ENCODE measurements at regions not wholly inside any gene's neighbourhood (a gene's known extent, or its start where the extent isn't known, plus 50 kb on each side); places are given as distances from the start of the nearest gene placed in this dataset.

DNA sequence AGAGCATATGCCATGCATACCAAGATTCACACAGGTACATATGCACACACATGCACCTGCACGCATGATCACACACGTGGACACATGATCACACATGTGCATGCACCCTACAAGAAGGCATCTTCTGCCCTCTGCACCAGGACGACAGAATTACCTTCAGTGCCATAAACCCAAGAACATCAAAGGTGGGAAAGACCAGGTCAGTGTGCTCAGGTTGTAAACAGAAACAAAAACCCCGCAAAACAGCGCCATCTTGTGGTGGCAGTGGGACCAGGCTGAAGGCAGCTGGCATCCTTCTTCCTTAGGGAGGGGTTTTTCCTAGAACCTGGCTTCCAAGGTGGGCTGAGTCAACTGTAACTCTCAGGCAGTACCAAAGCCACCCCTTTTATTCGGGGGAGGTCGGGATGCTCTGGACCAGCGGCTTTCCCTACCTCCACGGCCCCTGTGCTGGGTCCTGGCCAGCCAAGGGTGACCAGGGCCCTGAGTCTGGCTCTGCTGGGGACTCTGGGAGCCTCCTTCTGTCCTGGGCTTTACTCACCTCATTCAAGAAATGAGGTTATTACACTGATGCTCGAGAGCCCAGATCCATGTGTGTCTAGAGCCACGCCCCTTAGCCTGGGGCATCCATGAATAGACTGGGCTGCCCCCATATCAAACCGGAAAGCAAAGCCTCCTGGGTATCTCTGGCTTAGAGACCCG is 69.4 kb upstream of the FGF3 start:
- DNase-seq, result peak; percentile 86
- CTCF ChIA-PET, result interaction anchor here (0.9 to 1.0 kb wide), 2 partner anchors 27 to 179 kb away, joined by 3 to 6 read pairs; no protein-coding TSS in a partner anchor
- no peak overlapping the region for H3K27ac Mint-ChIP-seq (ENCODE audit: unreplicated experiment)
- no peaks in the 10 kb centered on the region for H3K9me3 Mint-ChIP-seq (ENCODE audit: low read depth, unreplicated experiment)
- peaks cover 13% of the 10 kb centered on the region for H3K27me3 Mint-ChIP-seq (ENCODE audit: unreplicated experiment)
- intact Hi-C loops (cut with micrococcal nuclease; ENCODE audit: unreplicated experiment), result loop anchor here (1.0 to 5.0 kb wide), 3 partner anchors 166 to 203 kb away; partner anchors contain the start of gene FGF19
- TF ChIP-seq, protein P1, sequence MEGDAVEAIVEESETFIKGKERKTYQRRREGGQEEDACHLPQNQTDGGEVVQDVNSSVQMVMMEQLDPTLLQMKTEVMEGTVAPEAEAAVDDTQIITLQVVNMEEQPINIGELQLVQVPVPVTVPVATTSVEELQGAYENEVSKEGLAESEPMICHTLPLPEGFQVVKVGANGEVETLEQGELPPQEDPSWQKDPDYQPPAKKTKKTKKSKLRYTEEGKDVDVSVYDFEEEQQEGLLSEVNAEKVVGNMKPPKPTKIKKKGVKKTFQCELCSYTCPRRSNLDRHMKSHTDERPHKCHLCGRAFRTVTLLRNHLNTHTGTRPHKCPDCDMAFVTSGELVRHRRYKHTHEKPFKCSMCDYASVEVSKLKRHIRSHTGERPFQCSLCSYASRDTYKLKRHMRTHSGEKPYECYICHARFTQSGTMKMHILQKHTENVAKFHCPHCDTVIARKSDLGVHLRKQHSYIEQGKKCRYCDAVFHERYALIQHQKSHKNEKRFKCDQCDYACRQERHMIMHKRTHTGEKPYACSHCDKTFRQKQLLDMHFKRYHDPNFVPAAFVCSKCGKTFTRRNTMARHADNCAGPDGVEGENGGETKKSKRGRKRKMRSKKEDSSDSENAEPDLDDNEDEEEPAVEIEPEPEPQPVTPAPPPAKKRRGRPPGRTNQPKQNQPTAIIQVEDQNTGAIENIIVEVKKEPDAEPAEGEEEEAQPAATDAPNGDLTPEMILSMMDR (IDR thresholded peaks at IDR 0.05; ENCODE audit: unreplicated experiment), result peak; percentile 81
- H3K4me3 Mint-ChIP-seq (ENCODE audit: low read depth, unreplicated experiment), result no peak overlapping the region
- H3K4me1 Mint-ChIP-seq (ENCODE audit: low read depth, unreplicated experiment), result peaks cover 21% of the 10 kb centered on the region
- H3K36me3 Mint-ChIP-seq (ENCODE audit: insufficient read depth, unreplicated experiment), result peaks cover 14% of the 10 kb centered on the region
- BruUV-seq (replicated peaks), result no TSS peak

DNA sequence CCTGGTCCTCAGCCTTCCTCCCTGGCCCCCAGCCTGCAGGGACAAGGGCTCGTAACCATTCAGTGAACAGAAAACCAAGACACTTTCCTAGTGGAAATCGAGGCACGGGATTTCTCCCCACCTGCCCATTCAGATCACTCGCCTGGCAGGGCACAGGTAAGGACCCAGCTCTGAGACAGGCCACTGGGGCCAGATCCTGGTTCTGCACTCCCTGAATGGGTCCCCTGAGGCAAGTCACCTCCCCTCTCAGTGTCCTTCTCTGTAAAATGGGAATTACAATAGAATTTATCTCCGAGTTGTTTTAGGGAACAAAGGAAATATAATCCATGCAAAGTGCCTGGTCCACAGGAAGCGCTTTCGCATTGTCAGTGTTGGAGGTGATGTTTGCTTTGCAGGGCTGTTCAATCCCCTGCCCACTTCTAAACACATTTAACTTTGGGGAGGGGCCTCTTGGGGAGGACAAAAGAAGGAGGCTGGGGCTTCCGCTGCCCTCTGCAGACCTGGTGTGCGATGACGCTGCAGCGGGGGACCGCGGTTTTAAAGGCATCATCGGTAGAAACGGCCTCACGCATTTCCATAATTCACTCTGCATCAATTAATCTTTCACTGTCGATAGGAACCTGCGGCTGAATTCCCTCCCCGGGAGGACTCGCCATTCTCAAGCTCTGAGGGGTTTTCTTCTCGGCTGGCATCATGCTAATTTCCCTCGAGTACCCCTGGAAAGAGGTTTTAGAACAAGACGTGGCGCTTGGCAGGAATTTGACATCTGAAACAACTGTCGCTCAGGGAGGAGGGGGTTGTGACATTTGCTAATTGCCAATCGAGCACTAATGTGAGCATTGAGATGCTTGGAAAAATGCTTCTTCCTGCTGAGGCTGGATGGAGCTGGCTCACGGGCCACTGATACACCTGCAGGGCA is 70.4 kb upstream of the FGF3 start:
- no peak for DNase-seq
- peaks cover 32% of the 10 kb centered on the region for H3K4me1 Mint-ChIP-seq (ENCODE audit: low read depth, unreplicated experiment)
- no peak overlapping the region for H3K27ac Mint-ChIP-seq (ENCODE audit: unreplicated experiment)
- intact Hi-C loops (cut with micrococcal nuclease; ENCODE audit: unreplicated experiment), result loop anchor here (5.0 kb wide), 2 partner anchors 167 to 187 kb away; partner anchors contain the start of gene FGF19
- peaks cover 14% of the 10 kb centered on the region for H3K36me3 Mint-ChIP-seq (ENCODE audit: insufficient read depth, unreplicated experiment)
- TF ChIP-seq, protein P1 (IDR thresholded peaks at IDR 0.05; ENCODE audit: unreplicated experiment), result no peak
- no peak overlapping the region for H3K4me3 Mint-ChIP-seq (ENCODE audit: low read depth, unreplicated experiment)
- CTCF ChIA-PET, result interaction anchor here (1.0 to 1.4 kb wide), 2 partner anchors 24 to 180 kb away, joined by 4 to 6 read pairs; no protein-coding TSS in a partner anchor
- H3K27me3 Mint-ChIP-seq (ENCODE audit: unreplicated experiment), result peaks cover 3% of the 10 kb centered on the region
- no TSS peak for BruUV-seq (replicated peaks)
- no peaks in the 10 kb centered on the region for H3K9me3 Mint-ChIP-seq (ENCODE audit: low read depth, unreplicated experiment)

DNA sequence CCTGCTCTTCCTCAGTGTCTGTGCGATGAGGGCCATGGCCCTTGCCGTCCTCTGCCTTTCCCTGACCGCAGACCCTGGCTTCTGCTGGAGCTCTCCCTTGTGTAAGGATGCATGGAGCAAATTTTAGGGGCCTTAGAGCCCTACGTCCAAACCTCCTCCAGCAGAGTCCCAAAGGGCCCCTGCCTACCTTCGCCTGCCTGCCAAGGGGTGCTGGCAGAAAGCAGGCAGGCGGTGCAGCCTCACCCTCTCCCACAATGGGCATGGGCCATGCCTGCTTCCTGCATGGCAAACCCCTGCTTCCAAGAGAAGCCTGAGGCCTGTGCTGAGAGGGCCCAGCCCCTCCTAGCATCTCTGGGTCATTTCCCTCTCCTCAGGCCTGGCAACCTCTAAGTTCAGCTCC is 71.3 kb upstream of the FGF3 start:
- H3K27me3 Mint-ChIP-seq (ENCODE audit: unreplicated experiment), result no peaks in the 10 kb centered on the region

More for the DNA sequence above, 71.3 kb upstream of the FGF3 start:
- Mint-ChIP-seq H3K4me3 (ENCODE audit: low read depth, unreplicated experiment) (no peak overlapping the region), H3K4me1 (ENCODE audit: low read depth, unreplicated experiment) (peaks cover 37% of the 10 kb centered on the region), H3K9me3 (ENCODE audit: low read depth, unreplicated experiment) (no peaks in the 10 kb centered on the region), H3K36me3 (ENCODE audit: insufficient read depth, unreplicated experiment) (peaks cover 14% of the 10 kb centered on the region), H3K27ac (ENCODE audit: unreplicated experiment) (no peak overlapping the region)
- no TSS peak for BruUV-seq (replicated peaks)
- CTCF ChIA-PET, result interaction anchor here (0.6 to 2.7 kb wide), 6 partner anchors 10 to 199 kb away, joined by 3 to 15 read pairs (median 6); no protein-coding TSS in a partner anchor
- no peak for DNase-seq
- intact Hi-C loops (cut with micrococcal nuclease; ENCODE audit: unreplicated experiment), result no loop called here
- TF ChIP-seq, protein P1 (IDR thresholded peaks at IDR 0.05; ENCODE audit: unreplicated experiment), result no peak
